CD14-positive monocyte (primary cell): ENCODE measurements at regions not wholly inside any gene's neighbourhood (a gene's known extent, or its start where the extent isn't known, plus 50 kb on each side); places are given as distances from the start of the nearest gene placed in this dataset.

Experiments
- DNase-seq, 3 donors: peaks; one replicate each; pipeline ENCODE4 v3.0.0-alpha.2; 2011 to 2022
- H2AFZ ChIP-seq: 2 replicates; pipeline ENCODE4 v1.6.0; 2012; ENCODE audit warnings: mild to moderate bottlenecking, low read depth, low read length, inconsistent platforms; ENCODE audit not compliant: insufficient read depth, poor library complexity, severe bottlenecking
- H3K27ac ChIP-seq, 2 donors: 1 replicate in 1 of 2; 2 replicates in 1 of 2; pipeline ENCODE4 v1.5.1; 2012 to 2013; ENCODE audit warnings: low read length in 2 of 2, control low read depth in 1 of 2, inconsistent platforms in 1 of 2, low read depth in 1 of 2, mild to moderate bottlenecking in 1 of 2
- H3K27me3 ChIP-seq, 2 donors: one replicate each; pipeline versions ENCODE4 v1.6.0 to v1.6.1; 2011 to 2013; ENCODE audit warnings: low read length in 2 of 2; ENCODE audit not compliant: control insufficient read depth in 2 of 2, insufficient read depth in 2 of 2
- H3K36me3 ChIP-seq, 2 donors: replicated peaks in 1 of 2; 1 replicate in 1 of 2; 2 replicates in 1 of 2; pipeline versions ENCODE4 v1.5.1 to v1.6.1; 2012 to 2013; ENCODE audit warnings: low read length in 2 of 2, control low read depth in 1 of 2, inconsistent platforms in 1 of 2, mild to moderate bottlenecking in 1 of 2; ENCODE audit not compliant: insufficient read depth in 2 of 2, control insufficient read depth in 1 of 2
- H3K4me1 ChIP-seq, 2 donors: 1 replicate in 1 of 2; 2 replicates in 1 of 2; pipeline versions ENCODE4 v1.5.1 to v1.6.1; 2012 to 2013; ENCODE audit warnings: low read length in 2 of 2, control low read depth in 1 of 2, inconsistent platforms in 1 of 2, mild to moderate bottlenecking in 1 of 2, moderate library complexity in 1 of 2; ENCODE audit not compliant: insufficient read depth in 2 of 2, control insufficient read depth in 1 of 2
- H3K4me2 ChIP-seq: replicated peaks from 2 replicates; pipeline ENCODE3; 2012; ENCODE audit warnings: low read length, moderate library complexity, mild to moderate bottlenecking; ENCODE audit not compliant: poor library complexity, severe bottlenecking; ENCODE audit errors: extremely low read depth
- H3K4me3 ChIP-seq, 3 experiments: fragments of 200-600 bp in 1 of 3; sonication (generic) in 1 of 3; replicated peaks in 1 of 3; 1 replicate in 2 of 3; 2 replicates in 1 of 3; pipeline ENCODE4 v1.5.1; 2011 to 2013; ENCODE audit warnings: low read length in 3 of 3, mild to moderate bottlenecking in 3 of 3, control low read depth in 2 of 3, low read depth in 2 of 3, inconsistent platforms in 1 of 3, moderate library complexity in 1 of 3
- H3K79me2 ChIP-seq: 2 replicates; pipeline ENCODE4 v1.6.0; 2012; ENCODE audit warnings: mild to moderate bottlenecking, control low read depth, inconsistent platforms, low read length, moderate library complexity; ENCODE audit not compliant: insufficient read depth
- H3K9ac ChIP-seq: 2 replicates; pipeline ENCODE4 v1.6.0; 2017; ENCODE audit warnings: low read length, mild to moderate bottlenecking; ENCODE audit not compliant: insufficient read depth, poor library complexity, severe bottlenecking
- H3K9me3 ChIP-seq, 2 donors: replicated peaks in 1 of 2; 1 replicate in 1 of 2; 2 replicates in 1 of 2; pipeline versions ENCODE4 v1.5.1 to v1.6.1; 2012 to 2013; ENCODE audit warnings: low read length in 2 of 2, control low read depth in 1 of 2; ENCODE audit not compliant: control insufficient read depth in 1 of 2, insufficient read depth in 1 of 2
- H4K20me1 ChIP-seq: 2 replicates; pipeline ENCODE4 v1.6.0; 2012; ENCODE audit warnings: mild to moderate bottlenecking, low read length, control low read depth, moderate library complexity; ENCODE audit not compliant: insufficient read depth
- H3K27ac Mint-ChIP-seq, 7 donors: one replicate each; pipeline ENCODE4 v1.8.0; 2020; ENCODE audit warnings: mild to moderate bottlenecking in 7 of 7, mixed read lengths in 7 of 7, moderate library complexity in 6 of 7, inconsistent platforms in 2 of 7
- H3K27me3 Mint-ChIP-seq, 3 donors: one replicate each; pipeline ENCODE4 v1.8.0; 2021 to 2022; ENCODE audit warnings: low read depth in 3 of 3, mild to moderate bottlenecking in 3 of 3, mixed read lengths in 3 of 3, moderate library complexity in 3 of 3, inconsistent platforms in 1 of 3
- H3K36me3 Mint-ChIP-seq, 2 donors: one replicate each; pipeline ENCODE4 v1.8.0; 2020; ENCODE audit warnings: mixed read lengths in 2 of 2, inconsistent platforms in 1 of 2, mild to moderate bottlenecking in 1 of 2
- H3K4me1 Mint-ChIP-seq: one replicate; pipeline ENCODE4 v1.8.0; 2020; ENCODE audit warnings: mild to moderate bottlenecking, mixed read lengths
- H3K4me3 Mint-ChIP-seq, 2 donors: one replicate each; pipeline ENCODE4 v1.8.0; 2020; ENCODE audit warnings: mild to moderate bottlenecking in 2 of 2, mixed read lengths in 2 of 2, moderate library complexity in 1 of 2
- H3K9me3 Mint-ChIP-seq, 7 donors: one replicate each; pipeline ENCODE4 v1.8.0; 2020 to 2022; ENCODE audit warnings: mixed read lengths in 7 of 7, mild to moderate bottlenecking in 6 of 7, moderate library complexity in 6 of 7, inconsistent platforms in 2 of 7
- WGBS: methylation state at CpG from one replicate; pipeline ENCODE4 v1.1.5; 2013; ENCODE audit warnings: missing lambda C conversion rate; ENCODE audit not compliant: insufficient coverage; 5-methylcytosine and 5-hydroxymethylcytosine counted together
- intact Hi-C, 2 donors: fragments of 100-400 bp; cut with micrococcal nuclease; formaldehyde crosslinking; loops; one replicate each; pipeline versions ENCODE4 v1.15.0 to v1.15.1; 2023
- TF ChIP-seq, protein P1 (sequence below): fragments of 200-600 bp; IDR thresholded peaks from one replicate; pipeline ENCODE4 v1.8.0; 2022; ENCODE audit warnings: antibody characterized with exemption, mild to moderate bottlenecking

DNA sequence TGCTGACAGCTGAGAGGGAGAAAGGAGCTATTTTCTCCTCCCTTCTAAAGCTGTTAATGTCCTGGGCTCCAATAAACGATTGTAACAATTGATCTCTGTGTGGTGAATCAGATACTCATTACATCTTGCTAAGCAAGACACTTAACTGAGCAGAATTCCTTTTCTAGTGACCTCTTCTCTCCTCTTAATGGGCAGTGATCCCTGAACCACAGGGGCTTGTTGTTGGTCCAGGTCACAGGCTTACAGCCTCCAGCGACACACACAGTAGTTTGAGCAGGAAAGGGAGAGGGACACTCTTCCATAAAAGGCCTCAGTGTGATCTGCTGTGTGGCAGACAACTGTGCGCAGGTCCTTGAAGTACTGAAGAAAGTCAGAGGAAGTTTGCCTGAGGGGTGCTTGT lies 58.5 kb upstream of the MYO10 start:
- WGBS, result no CpG with 5 or more reads among the region's 3 CpGs
- no peak overlapping the region for H2AFZ ChIP-seq
- Mint-ChIP-seq H3K27me3 (peaks cover 13 to 24% (median 16%) of the 10 kb centered on the region in 3 donors), H3K36me3 (no peaks in the 10 kb centered on the region), H3K27ac (no peak overlapping the region), H3K9me3 (peaks cover 0 to 9% (median 0%) of the 10 kb centered on the region in 7 donors), H3K4me1 (peaks cover 1% of the 10 kb centered on the region), H3K4me3 (no peak overlapping the region)
- no peaks in the 10 kb centered on the region for H3K36me3 ChIP-seq
- intact Hi-C loops, result no loop called here
- H4K20me1 ChIP-seq, result no peaks in the 10 kb centered on the region
- peaks cover 0 to 9% of the 10 kb centered on the region in 2 donors for H3K27me3 ChIP-seq
- no peak overlapping the region for H3K27ac ChIP-seq
- TF ChIP-seq, protein P1, sequence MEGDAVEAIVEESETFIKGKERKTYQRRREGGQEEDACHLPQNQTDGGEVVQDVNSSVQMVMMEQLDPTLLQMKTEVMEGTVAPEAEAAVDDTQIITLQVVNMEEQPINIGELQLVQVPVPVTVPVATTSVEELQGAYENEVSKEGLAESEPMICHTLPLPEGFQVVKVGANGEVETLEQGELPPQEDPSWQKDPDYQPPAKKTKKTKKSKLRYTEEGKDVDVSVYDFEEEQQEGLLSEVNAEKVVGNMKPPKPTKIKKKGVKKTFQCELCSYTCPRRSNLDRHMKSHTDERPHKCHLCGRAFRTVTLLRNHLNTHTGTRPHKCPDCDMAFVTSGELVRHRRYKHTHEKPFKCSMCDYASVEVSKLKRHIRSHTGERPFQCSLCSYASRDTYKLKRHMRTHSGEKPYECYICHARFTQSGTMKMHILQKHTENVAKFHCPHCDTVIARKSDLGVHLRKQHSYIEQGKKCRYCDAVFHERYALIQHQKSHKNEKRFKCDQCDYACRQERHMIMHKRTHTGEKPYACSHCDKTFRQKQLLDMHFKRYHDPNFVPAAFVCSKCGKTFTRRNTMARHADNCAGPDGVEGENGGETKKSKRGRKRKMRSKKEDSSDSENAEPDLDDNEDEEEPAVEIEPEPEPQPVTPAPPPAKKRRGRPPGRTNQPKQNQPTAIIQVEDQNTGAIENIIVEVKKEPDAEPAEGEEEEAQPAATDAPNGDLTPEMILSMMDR, result no peak
- no peak overlapping the region for H3K4me2 ChIP-seq
- H3K9me3 ChIP-seq, result no peaks in the 10 kb centered on the region
- H3K9ac ChIP-seq, result no peak overlapping the region
- no peaks in the 10 kb centered on the region for H3K4me1 ChIP-seq
- H3K4me3 ChIP-seq, result no peak overlapping the region
- no peaks in the 10 kb centered on the region for H3K79me2 ChIP-seq
- no peak for DNase-seq

GRCh38 chr5:16995372-16995771 lies 59.3 kb upstream of the MYO10 start:
- Histone ChIP-seq H3K4me1 (no peaks in the 10 kb centered on the region), H3K4me2 (no peak overlapping the region)

More at GRCh38 chr5:16995372-16995771, 59.3 kb upstream of the MYO10 start:
- H3K27ac ChIP-seq, result no peak overlapping the region
- H3K27me3 ChIP-seq, result peaks cover 0 to 9% of the 10 kb centered on the region in 2 donors
- no peaks in the 10 kb centered on the region for H3K79me2 ChIP-seq
- no CpG with 5 or more reads among the region's 4 CpGs for WGBS
- no peaks in the 10 kb centered on the region for H3K9me3 ChIP-seq
- no peak overlapping the region for H3K9ac ChIP-seq
- peaks cover 1% of the 10 kb centered on the region for H3K4me1 Mint-ChIP-seq
- H3K36me3 ChIP-seq, result no peaks in the 10 kb centered on the region
- H3K27me3 Mint-ChIP-seq, result peaks cover 13 to 24% (median 16%) of the 10 kb centered on the region in 3 donors
- no peak overlapping the region for H3K27ac Mint-ChIP-seq
- no peak for DNase-seq
- H3K4me3 ChIP-seq, result no peak overlapping the region
- H2AFZ ChIP-seq, result no peak overlapping the region
- TF ChIP-seq, protein P1, result no peak
- H3K9me3 Mint-ChIP-seq, result peaks cover 0 to 6% (median 0%) of the 10 kb centered on the region in 7 donors
- no peaks in the 10 kb centered on the region for H4K20me1 ChIP-seq
- H3K4me3 Mint-ChIP-seq, result no peak overlapping the region
- H3K36me3 Mint-ChIP-seq, result no peaks in the 10 kb centered on the region
- intact Hi-C loops, result no loop called here
